SK-MEL-5 (cell line): ENCODE measurements at regions not wholly inside any gene's neighbourhood (a gene's known extent, or its start where the extent isn't known, plus 50 kb on each side); places are given as distances from the start of the nearest gene placed in this dataset.

Source experiments
- DNase-seq: peaks from one replicate; pipeline ENCODE4 v3.0.0-alpha.2; 2016; ENCODE audit warnings: low read depth, low spot score
- in situ Hi-C: cut with HindIII; loops from 2 replicates; pipeline ENCODE4 v1.10.0; 2016; ENCODE audit warnings: low sequenced_read_pairs, high pct_unique_total_duplicates, low pct_unique_long_range_greater_than_20kb

- in situ Hi-C loops, result no loop called here
- DNase-seq, result peak; percentile 22
Measured at GRCh38 chr16:85172455-85173145, 60.3 kb upstream of the CIBAR2 start.

- in situ Hi-C loops, result no loop called here
- DNase-seq, result no peak
Measured at GRCh38 chr16:85173146-85173980, 61.1 kb upstream of the CIBAR2 start.

- in situ Hi-C loops, result no loop called here
- no peak for DNase-seq
Measured at GRCh38 chr16:85173981-85174751, 61.9 kb upstream of the CIBAR2 start.

GRCh38 chr16:85174871-85175723 lies 62.8 kb upstream of the CIBAR2 start:
- DNase-seq, result no peak
- in situ Hi-C loops, result no loop called here

- no peak for DNase-seq
Measured at GRCh38 chr16:85175724-85176233, 63.5 kb upstream of the CIBAR2 start.

GRCh38 chr16:85176541-85177447 lies 64.5 kb upstream of the CIBAR2 start:
- DNase-seq, result no peak
- in situ Hi-C loops, result no loop called here

More at GRCh38 chr16:85175724-85176233, 63.5 kb upstream of the CIBAR2 start:
- in situ Hi-C loops, result no loop called here

- no peak for DNase-seq
- in situ Hi-C loops, result no loop called here
Measured at GRCh38 chr16:85177448-85177846, 65.2 kb upstream of the CIBAR2 start.

GRCh38 chr16:85178006-85178591 lies 65.8 kb upstream of the CIBAR2 start:
- in situ Hi-C loops, result no loop called here

GRCh38 chr16:85178596-85178995 lies 66.3 kb upstream of the CIBAR2 start:
- in situ Hi-C loops, result no loop called here
- no peak for DNase-seq

More at GRCh38 chr16:85178006-85178591, 65.8 kb upstream of the CIBAR2 start:
- no peak for DNase-seq

- in situ Hi-C loops, result no loop called here
- DNase-seq, result no peak
Measured at GRCh38 chr16:85179344-85180046, 67.2 kb upstream of the CIBAR2 start.

- in situ Hi-C loops, result no loop called here
- DNase-seq, result no peak
Measured at GRCh38 chr16:85180047-85180826, 68.0 kb upstream of the CIBAR2 start.

GRCh38 chr16:85180827-85181738 lies 68.8 kb upstream of the CIBAR2 start:
- no peak for DNase-seq
- in situ Hi-C loops, result no loop called here

GRCh38 chr16:85181739-85182129 lies 69.5 kb upstream of the CIBAR2 start:
- DNase-seq, result no peak
- in situ Hi-C loops, result no loop called here

GRCh38 chr16:85182286-85182685 lies 70.0 kb upstream of the CIBAR2 start:
- in situ Hi-C loops, result no loop called here
- DNase-seq, result no peak
